Neural crest cell (in vitro differentiated cells): ENCODE measurements at regions not wholly inside any gene's neighbourhood (a gene's known extent, or its start where the extent isn't known, plus 50 kb on each side); places are given as distances from the start of the nearest gene placed in this dataset.

Experiments used
- DNase-seq: peaks from one replicate; pipeline ENCODE4 v3.0.0; 2021; ENCODE audit warnings: low read depth, mixed read lengths, low spot score
- H3K27ac Mint-ChIP-seq: one replicate; pipeline ENCODE4 v1.8.0; 2021; ENCODE audit warnings: mild to moderate bottlenecking, mixed read lengths; ENCODE audit not compliant: unreplicated experiment
- H3K27me3 Mint-ChIP-seq: 2 replicates; pipeline ENCODE4 v1.8.0; 2021; ENCODE audit warnings: low read depth, mild to moderate bottlenecking, mixed read lengths
- H3K36me3 Mint-ChIP-seq: 2 replicates; pipeline ENCODE4 v1.8.0; 2021; ENCODE audit warnings: low read depth, mild to moderate bottlenecking, mixed read lengths
- H3K4me1 Mint-ChIP-seq: 2 replicates; pipeline ENCODE4 v1.8.0; 2021; ENCODE audit warnings: mixed read lengths
- H3K4me3 Mint-ChIP-seq: one replicate; pipeline ENCODE4 v1.8.0; 2021; ENCODE audit warnings: mild to moderate bottlenecking, mixed read lengths
- H3K9me3 Mint-ChIP-seq: 2 replicates; pipeline ENCODE4 v1.8.0; 2021; ENCODE audit warnings: mixed read lengths
- CTCF ChIP-seq: fragments of 200-600 bp; sonication (generic); conservative IDR thresholded peaks from 2 replicates; pipeline ENCODE4 v1.5.0; 2021; ENCODE audit warnings: antibody characterized with exemption, mild to moderate bottlenecking

DNA sequence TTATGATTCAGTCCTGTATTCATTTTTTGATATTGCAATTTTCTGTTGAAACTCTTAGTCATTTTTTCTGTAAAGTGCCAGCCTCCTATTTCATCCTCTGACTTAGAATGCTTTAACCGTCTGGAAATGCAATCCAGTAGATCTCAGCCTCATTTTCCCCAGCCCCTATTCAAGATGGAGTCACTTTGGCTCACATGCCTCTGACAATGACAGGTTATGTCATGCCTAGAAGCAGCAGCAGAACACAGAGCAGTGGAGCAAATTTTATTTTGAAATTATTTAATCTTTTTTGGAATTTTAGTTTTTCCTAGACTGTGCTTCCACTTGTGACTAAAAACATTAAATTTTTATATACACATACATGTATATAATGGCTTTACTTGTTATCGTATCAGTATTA lies 1053.2 kb downstream of the TAF11L14 start:
- DNase-seq: no peak
- H3K4me1 Mint-ChIP-seq: no peaks in the 10 kb centered on the region
- no peak overlapping the region for H3K27ac Mint-ChIP-seq
- H3K36me3 Mint-ChIP-seq: no peaks in the 10 kb centered on the region
- TF ChIP-seq CTCF: no peak
- no peaks in the 10 kb centered on the region for H3K9me3 Mint-ChIP-seq
- no peak overlapping the region for H3K4me3 Mint-ChIP-seq
- H3K27me3 Mint-ChIP-seq: no peaks in the 10 kb centered on the region

DNA sequence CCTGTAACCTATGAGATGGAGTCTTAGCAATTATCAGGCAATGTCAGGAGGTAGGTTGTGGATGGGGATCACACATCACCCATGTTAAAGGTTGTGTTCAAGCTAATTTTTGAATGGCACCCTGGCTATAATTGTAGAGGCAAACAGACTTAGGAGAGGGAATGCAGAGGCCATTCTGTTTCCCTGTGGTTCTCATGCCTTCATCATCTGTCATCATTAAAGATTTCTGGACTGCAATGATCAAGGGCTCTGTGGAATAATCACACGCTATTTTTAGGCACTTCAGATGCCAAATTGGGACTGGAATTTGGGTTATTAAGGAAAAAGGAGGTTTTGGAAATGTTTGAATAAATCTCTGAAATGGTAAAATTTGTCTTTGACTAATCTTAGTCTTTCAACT lies 1065.4 kb downstream of the TAF11L14 start:
- no peaks in the 10 kb centered on the region for H3K27me3 Mint-ChIP-seq
- H3K4me1 Mint-ChIP-seq: peaks cover 8% of the 10 kb centered on the region
- H3K4me3 Mint-ChIP-seq: no peak overlapping the region
- H3K27ac Mint-ChIP-seq: no peak overlapping the region
- H3K36me3 Mint-ChIP-seq: no peaks in the 10 kb centered on the region
- no peak for TF ChIP-seq CTCF
- no peak for DNase-seq
- no peaks in the 10 kb centered on the region for H3K9me3 Mint-ChIP-seq

DNA sequence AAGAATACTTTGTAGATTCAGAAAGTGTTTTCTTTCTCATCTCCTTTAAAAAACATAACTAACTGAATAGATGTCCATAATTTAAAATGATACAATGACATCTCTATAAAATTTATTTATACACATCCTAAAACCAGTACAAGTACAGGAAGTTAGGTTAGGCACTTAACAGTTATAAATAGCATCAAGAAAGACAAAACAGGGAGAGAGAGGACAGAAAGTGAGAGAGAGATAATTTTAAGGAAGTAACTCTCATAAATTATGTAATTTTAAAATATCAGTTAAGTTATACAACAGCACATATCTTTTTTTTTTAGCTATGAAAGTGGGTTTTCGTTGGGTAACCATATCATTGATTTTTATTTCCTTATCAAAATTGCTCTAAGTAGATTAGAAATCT lies 1068.6 kb downstream of the TAF11L14 start:
- no peak for DNase-seq
- no peaks in the 10 kb centered on the region for H3K27me3 Mint-ChIP-seq
- no peak overlapping the region for H3K27ac Mint-ChIP-seq
- H3K36me3 Mint-ChIP-seq: no peaks in the 10 kb centered on the region
- H3K4me1 Mint-ChIP-seq: peaks cover 7% of the 10 kb centered on the region
- TF ChIP-seq CTCF: no peak
- H3K4me3 Mint-ChIP-seq: no peak overlapping the region
- peaks cover under 1% of the 10 kb centered on the region for H3K9me3 Mint-ChIP-seq

DNA sequence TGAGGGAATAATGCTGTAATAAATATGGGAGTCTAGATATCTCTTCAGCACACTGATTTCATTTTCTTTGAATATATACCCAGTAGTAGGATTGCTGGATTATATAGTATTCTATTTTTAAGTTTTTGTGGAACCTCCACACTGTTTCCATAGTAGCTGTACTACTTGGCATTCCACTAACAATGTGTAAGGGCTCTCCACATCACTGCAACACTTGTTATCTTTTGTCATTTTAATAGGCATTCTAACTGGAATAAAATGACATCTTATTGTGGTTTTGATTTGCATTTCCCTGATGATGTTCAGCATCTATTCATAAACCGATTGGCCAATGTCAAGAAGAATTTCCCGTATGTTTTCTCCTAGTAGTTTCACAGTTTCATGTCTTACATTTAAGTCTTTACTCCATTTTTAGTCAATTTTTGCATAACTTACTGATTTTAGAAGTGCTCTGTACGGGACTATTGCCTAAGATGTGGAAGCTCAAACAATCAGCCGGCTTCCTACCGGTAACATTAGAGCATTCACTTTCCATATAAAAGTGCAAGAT lies 1078.8 kb downstream of the TAF11L14 start:
- no peak overlapping the region for H3K27ac Mint-ChIP-seq
- no peak overlapping the region for H3K4me3 Mint-ChIP-seq
- DNase-seq: no peak
- peaks cover 4% of the 10 kb centered on the region for H3K4me1 Mint-ChIP-seq
- H3K36me3 Mint-ChIP-seq: no peaks in the 10 kb centered on the region
- H3K9me3 Mint-ChIP-seq: peaks cover 5% of the 10 kb centered on the region
- no peaks in the 10 kb centered on the region for H3K27me3 Mint-ChIP-seq
- TF ChIP-seq CTCF: no peak

- no peak for DNase-seq
- no peaks in the 10 kb centered on the region for H3K4me1 Mint-ChIP-seq
- no peak overlapping the region for H3K4me3 Mint-ChIP-seq
- no peaks in the 10 kb centered on the region for H3K36me3 Mint-ChIP-seq
- H3K9me3 Mint-ChIP-seq: no peaks in the 10 kb centered on the region
- no peak overlapping the region for H3K27ac Mint-ChIP-seq
- H3K27me3 Mint-ChIP-seq: no peaks in the 10 kb centered on the region
- no peak for TF ChIP-seq CTCF
Observed at GRCh38 chr5:18720002-18720401, 1085.7 kb downstream of the TAF11L14 start.
